Esophagus muscularis mucosa (tissue), 3 donors: ENCODE measurements at regions not wholly inside any gene's neighbourhood (a gene's known extent, or its start where the extent isn't known, plus 50 kb on each side); places are given as distances from the start of the nearest gene placed in this dataset.

Source experiments
- POLR2A ChIP-seq: fragments of 450-650 bp; IDR thresholded peaks from one replicate; pipeline ENCODE4 v1.6.1; 2017; ENCODE audit warnings: antibody characterized with exemption, moderate library complexity, mild to moderate bottlenecking, low read depth
- POLR2AphosphoS5 ChIP-seq, 2 donors: sonication (generic); formaldehyde crosslinking; IDR thresholded peaks; one replicate each; pipeline ENCODE4 v1.6.1; 2017; ENCODE audit warnings: antibody characterized with exemption in 2 of 2
- TF ChIP-seq, protein P1 (sequence below), 3 experiments: fragments of 200-600 bp in 2 of 3; fragments of 450-650 bp in 1 of 3; sonication (generic) in 2 of 3; IDR thresholded peaks; one replicate each; pipeline ENCODE4 v1.5.1; 2017 to 2019; ENCODE audit warnings: antibody characterized with exemption in 3 of 3, mild to moderate bottlenecking in 2 of 3, moderate library complexity in 1 of 3

DNA sequence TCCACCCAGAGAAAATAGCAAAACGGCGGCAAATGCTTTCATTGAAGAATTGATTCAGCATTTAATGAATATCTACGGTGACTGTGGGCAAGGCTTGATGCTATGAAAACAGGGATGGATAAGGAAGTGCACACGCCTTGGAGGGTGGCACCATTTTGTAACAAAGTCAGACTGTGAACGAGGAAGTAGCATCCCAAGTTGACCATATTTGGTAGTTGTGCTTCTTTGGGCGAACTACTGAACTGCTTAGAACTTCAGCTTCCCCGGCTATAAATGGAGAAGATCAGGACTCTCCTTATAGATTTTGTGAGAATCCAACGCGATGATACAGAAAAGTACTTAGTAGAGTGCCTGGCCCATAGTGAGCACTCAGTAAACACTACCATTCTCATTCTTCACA, 303.2 kb downstream of the MAF start:
- TF ChIP-seq, protein P1, sequence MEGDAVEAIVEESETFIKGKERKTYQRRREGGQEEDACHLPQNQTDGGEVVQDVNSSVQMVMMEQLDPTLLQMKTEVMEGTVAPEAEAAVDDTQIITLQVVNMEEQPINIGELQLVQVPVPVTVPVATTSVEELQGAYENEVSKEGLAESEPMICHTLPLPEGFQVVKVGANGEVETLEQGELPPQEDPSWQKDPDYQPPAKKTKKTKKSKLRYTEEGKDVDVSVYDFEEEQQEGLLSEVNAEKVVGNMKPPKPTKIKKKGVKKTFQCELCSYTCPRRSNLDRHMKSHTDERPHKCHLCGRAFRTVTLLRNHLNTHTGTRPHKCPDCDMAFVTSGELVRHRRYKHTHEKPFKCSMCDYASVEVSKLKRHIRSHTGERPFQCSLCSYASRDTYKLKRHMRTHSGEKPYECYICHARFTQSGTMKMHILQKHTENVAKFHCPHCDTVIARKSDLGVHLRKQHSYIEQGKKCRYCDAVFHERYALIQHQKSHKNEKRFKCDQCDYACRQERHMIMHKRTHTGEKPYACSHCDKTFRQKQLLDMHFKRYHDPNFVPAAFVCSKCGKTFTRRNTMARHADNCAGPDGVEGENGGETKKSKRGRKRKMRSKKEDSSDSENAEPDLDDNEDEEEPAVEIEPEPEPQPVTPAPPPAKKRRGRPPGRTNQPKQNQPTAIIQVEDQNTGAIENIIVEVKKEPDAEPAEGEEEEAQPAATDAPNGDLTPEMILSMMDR (IDR thresholded peaks at IDR 0.05), result no peak
- TF ChIP-seq POLR2AphosphoS5 (IDR thresholded peaks at IDR 0.05), result no peak
- no peak for TF ChIP-seq POLR2A
